Liver (tissue), 3 donors: ENCODE measurements at regions not wholly inside any gene's neighbourhood (a gene's known extent, or its start where the extent isn't known, plus 50 kb on each side); places are given as distances from the start of the nearest gene placed in this dataset.

Source experiments
- ATF3 ChIP-seq: IDR thresholded peaks from 2 replicates; pipeline ENCODE4 v1.6.1; 2016; ENCODE audit warnings: antibody characterized with exemption
- CTCF ChIP-seq: fragments of 150-350 bp; IDR thresholded peaks from 2 replicates; pipeline ENCODE4 v1.5.1; 2017; ENCODE audit warnings: improper control_type of control experiment, low read depth, low read length; ENCODE audit not compliant: missing input control
- FOXA1 ChIP-seq: IDR thresholded peaks from 2 replicates; pipeline ENCODE4 v1.6.1; 2016; ENCODE audit warnings: antibody characterized with exemption
- GABPA ChIP-seq, 2 donors: IDR thresholded peaks in 1 of 2; conservative IDR thresholded peaks in 1 of 2; 2 replicates each; pipeline ENCODE4 v1.6.1; 2016; ENCODE audit warnings: antibody characterized with exemption in 2 of 2, mild to moderate bottlenecking in 1 of 2, moderate library complexity in 1 of 2
- HNF4A ChIP-seq, 2 donors: conservative IDR thresholded peaks; 2 replicates each; pipeline ENCODE4 v1.6.1; 2016; ENCODE audit warnings: antibody characterized with exemption in 2 of 2, mild to moderate bottlenecking in 2 of 2
- JUND ChIP-seq, 2 donors: IDR thresholded peaks; 2 replicates each; pipeline ENCODE4 v1.6.1; 2016; ENCODE audit warnings: antibody characterized with exemption in 2 of 2
- MAX ChIP-seq: IDR thresholded peaks from 2 replicates; pipeline ENCODE4 v1.6.1; 2016; ENCODE audit warnings: antibody characterized with exemption
- RAD21 ChIP-seq, 2 donors: IDR thresholded peaks; 2 replicates each; pipeline ENCODE4 v1.6.1; 2016; ENCODE audit warnings: antibody characterized with exemption in 2 of 2, mild to moderate bottlenecking in 2 of 2
- REST ChIP-seq: IDR thresholded peaks from 2 replicates; pipeline ENCODE4 v1.6.1; 2016; ENCODE audit warnings: antibody characterized with exemption, mild to moderate bottlenecking
- RXRA ChIP-seq, 2 donors: IDR thresholded peaks; 2 replicates each; pipeline ENCODE4 v1.6.1; 2017 to 2018; ENCODE audit warnings: antibody characterized with exemption in 2 of 2, mild to moderate bottlenecking in 1 of 2
- SP1 ChIP-seq: IDR thresholded peaks from 2 replicates; pipeline ENCODE4 v1.6.1; 2018; ENCODE audit warnings: antibody characterized with exemption, mild to moderate bottlenecking
- TAF1 ChIP-seq: conservative IDR thresholded peaks from 2 replicates; pipeline ENCODE4 v1.6.1; 2016; ENCODE audit warnings: antibody characterized with exemption, mild to moderate bottlenecking
- YY1 ChIP-seq: IDR thresholded peaks from 2 replicates; pipeline ENCODE4 v1.6.1; 2016; ENCODE audit warnings: antibody characterized with exemption, mild to moderate bottlenecking
- donor health status: healthy.
- donor health status: healthy.

- TF ChIP-seq TAF1, result no peak
- no peak for TF ChIP-seq CTCF
- TF ChIP-seq SP1, result no peak
- TF ChIP-seq ATF3, result no peak
- TF ChIP-seq RAD21 (IDR thresholded peaks at IDR 0.05), result peak in 1 of 2 donors; percentile 4
- TF ChIP-seq REST, result no peak
- TF ChIP-seq YY1, result no peak
- TF ChIP-seq FOXA1, result no peak
- no peak for TF ChIP-seq MAX
- no peak for TF ChIP-seq RXRA (IDR thresholded peaks at IDR 0.05)
- TF ChIP-seq HNF4A (conservative IDR thresholded peaks at IDR 0.05), result no peak
- TF ChIP-seq JUND (IDR thresholded peaks at IDR 0.05), result no peak
- no peak for TF ChIP-seq GABPA (IDR thresholded peaks at IDR 0.05 in 1 of 2, conservative IDR thresholded peaks at IDR 0.05 in 1 of 2)
These were observed 296.6 kb downstream of the PTPRC start for GRCh38 chr1:198935306-198935921.
